HepG2 (cell line): ENCODE measurements at regions not wholly inside any gene's neighbourhood (a gene's known extent, or its start where the extent isn't known, plus 50 kb on each side); places are given as distances from the start of the nearest gene placed in this dataset.
A peak's percentile ranks its signal among the peaks of the same experiment; 100 is the strongest.

Source experiments
- CCAR2 ChIP-seq: fragments of 200-400 bp; formaldehyde crosslinking; optimal IDR thresholded peaks from 2 replicates; pipeline ENCODE3; 2018; ENCODE audit warnings: low read depth, mild to moderate bottlenecking, low read length, moderate library complexity
- CTCF ChIP-seq: sonication (generic); formaldehyde crosslinking; IDR thresholded peaks from 2 replicates; pipeline ENCODE4 v1.5.0; 2020; ENCODE audit warnings: mild to moderate bottlenecking, missing genetic modification reagents, moderate library complexity
- JUNB ChIP-seq: sonication (generic); formaldehyde crosslinking; IDR thresholded peaks from 2 replicates; pipeline ENCODE4 v1.8.0; 2022; ENCODE audit warnings: missing genetic modification reagents, mild to moderate bottlenecking, borderline replicate concordance
- NPAS2 ChIP-seq: sonication (generic); formaldehyde crosslinking; IDR thresholded peaks from 2 replicates; pipeline ENCODE4 v1.8.0; 2022; ENCODE audit warnings: mild to moderate bottlenecking, missing genetic modification reagents, borderline replicate concordance
- PLSCR1 ChIP-seq: sonication (generic); formaldehyde crosslinking; IDR thresholded peaks from 2 replicates; pipeline ENCODE4 v1.5.0; 2020; ENCODE audit warnings: missing genetic modification reagents, mild to moderate bottlenecking, borderline replicate concordance
- PRMT3 ChIP-seq: sonication (generic); formaldehyde crosslinking; IDR thresholded peaks from 2 replicates; pipeline ENCODE4 v1.8.1; 2022; ENCODE audit warnings: low read depth, mild to moderate bottlenecking, moderate library complexity, missing genetic modification reagents, borderline replicate concordance
- SMARCC2 ChIP-seq: fragments of 450-650 bp; IDR thresholded peaks from 2 replicates; pipeline ENCODE4 v1.6.1; 2017; ENCODE audit warnings: antibody characterized with exemption, mild to moderate bottlenecking
- TEAD3 ChIP-seq: optimal IDR thresholded peaks from 2 replicates; pipeline ENCODE3; 2016; ENCODE audit warnings: borderline replicate concordance
- ZFP62 ChIP-seq: sonication (generic); formaldehyde crosslinking; IDR thresholded peaks from 2 replicates; pipeline ENCODE4 v1.4.0; 2020; ENCODE audit warnings: missing genetic modification reagents
- ZNF136 ChIP-seq: sonication (generic); formaldehyde crosslinking; IDR thresholded peaks from 2 replicates; pipeline ENCODE4 v1.8.1; 2022; ENCODE audit warnings: low read depth, mild to moderate bottlenecking, moderate library complexity, missing genetic modification reagents
- ZNF20 ChIP-seq: sonication (generic); formaldehyde crosslinking; IDR thresholded peaks from 2 replicates; pipeline ENCODE4 v1.4.0; 2020; ENCODE audit warnings: mild to moderate bottlenecking, moderate library complexity, missing genetic modification reagents
- ZNF282 ChIP-seq: fragments of 450-650 bp; IDR thresholded peaks from 2 replicates; pipeline ENCODE4 v1.6.1; 2018; ENCODE audit not compliant: partially characterized antibody
- ZNF317 ChIP-seq: sonication (generic); formaldehyde crosslinking; IDR thresholded peaks from 2 replicates; pipeline ENCODE4 v1.5.0; 2020; ENCODE audit warnings: mild to moderate bottlenecking, missing genetic modification reagents
- ZNF343 ChIP-seq: sonication (generic); formaldehyde crosslinking; IDR thresholded peaks from 2 replicates; pipeline ENCODE4 v1.4.0; 2020; ENCODE audit warnings: mild to moderate bottlenecking, missing genetic modification reagents
- ZNF484 ChIP-seq: sonication (generic); formaldehyde crosslinking; IDR thresholded peaks from 2 replicates; pipeline ENCODE4 v1.5.1; 2020; ENCODE audit warnings: mild to moderate bottlenecking, low read depth, missing genetic modification reagents, borderline replicate concordance
- ZNF678 ChIP-seq: sonication (generic); formaldehyde crosslinking; IDR thresholded peaks from 2 replicates; pipeline ENCODE4 v1.4.0; 2020; ENCODE audit warnings: mild to moderate bottlenecking, missing genetic modification reagents
- TF ChIP-seq, protein P1 (sequence below): sonication (generic); formaldehyde crosslinking; IDR thresholded peaks from 2 replicates; pipeline ENCODE4 v1.4.0; 2020; ENCODE audit warnings: mild to moderate bottlenecking, missing genetic modification reagents, borderline replicate concordance
- TF ChIP-seq, protein P2 (sequence below): sonication (generic); formaldehyde crosslinking; IDR thresholded peaks from 2 replicates; pipeline ENCODE4 v1.9.0; 2022; ENCODE audit warnings: missing genetic modification reagents, mild to moderate bottlenecking, borderline replicate concordance
- TF ChIP-seq, protein P3 (sequence below): sonication (generic); formaldehyde crosslinking; IDR thresholded peaks from 2 replicates; pipeline ENCODE4 v1.4.0; 2020; ENCODE audit warnings: missing genetic modification reagents, low read depth, mild to moderate bottlenecking, borderline replicate concordance
- TF ChIP-seq, protein P4 (sequence below): sonication (generic); formaldehyde crosslinking; IDR thresholded peaks from 2 replicates; pipeline ENCODE4 v1.4.0; 2020; ENCODE audit warnings: missing genetic modification reagents

DNA sequence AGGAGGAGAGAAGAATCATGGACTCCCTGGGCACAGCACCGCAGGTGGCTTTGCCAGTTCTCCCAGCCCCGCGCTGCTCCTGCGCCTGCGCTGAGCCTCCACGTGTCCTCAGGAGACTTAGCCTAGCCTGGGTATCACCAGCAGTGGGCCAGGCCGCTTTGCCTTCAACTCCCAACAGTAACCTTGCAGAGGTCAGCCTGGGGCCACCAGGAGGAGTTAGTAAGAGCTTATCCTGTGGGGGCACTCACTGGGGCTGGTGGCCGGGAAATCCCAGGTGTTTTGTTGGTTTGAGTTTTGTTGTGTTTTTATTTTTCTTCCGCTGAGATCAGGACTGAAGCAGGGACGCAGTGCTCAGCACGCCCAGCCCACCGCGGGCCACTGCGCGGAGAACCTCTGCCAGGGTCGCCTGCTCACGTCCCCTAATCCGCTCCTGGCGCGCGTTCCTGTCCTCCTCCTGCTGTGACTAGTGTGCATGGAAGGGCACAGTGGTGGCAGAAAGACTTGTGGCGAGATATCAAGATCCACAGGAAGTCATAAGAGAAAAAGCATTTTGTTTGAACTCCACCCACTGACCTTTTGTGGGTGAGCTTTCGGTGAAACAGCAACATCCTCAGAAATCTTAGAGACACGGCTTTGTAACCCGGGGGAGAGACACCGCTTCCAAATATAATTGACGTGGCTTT lies 207.4 kb upstream of the RFC3 start (continued):
- TF ChIP-seq, protein P1, sequence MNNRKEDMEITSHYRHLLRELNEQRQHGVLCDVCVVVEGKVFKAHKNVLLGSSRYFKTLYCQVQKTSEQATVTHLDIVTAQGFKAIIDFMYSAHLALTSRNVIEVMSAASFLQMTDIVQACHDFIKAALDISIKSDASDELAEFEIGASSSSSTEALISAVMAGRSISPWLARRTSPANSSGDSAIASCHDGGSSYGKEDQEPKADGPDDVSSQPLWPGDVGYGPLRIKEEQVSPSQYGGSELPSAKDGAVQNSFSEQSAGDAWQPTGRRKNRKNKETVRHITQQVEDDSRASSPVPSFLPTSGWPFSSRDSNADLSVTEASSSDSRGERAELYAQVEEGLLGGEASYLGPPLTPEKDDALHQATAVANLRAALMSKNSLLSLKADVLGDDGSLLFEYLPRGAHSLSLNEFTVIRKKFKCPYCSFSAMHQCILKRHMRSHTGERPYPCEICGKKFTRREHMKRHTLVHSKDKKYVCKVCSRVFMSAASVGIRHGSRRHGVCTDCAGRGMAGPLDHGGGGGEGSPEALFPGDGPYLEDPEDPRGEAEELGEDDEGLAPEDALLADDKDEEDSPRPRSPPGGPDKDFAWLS (CRISPR knock-in tag), result no peak
- no peak for TF ChIP-seq PRMT3 (CRISPR knock-in tag)
- TF ChIP-seq, protein P2, sequence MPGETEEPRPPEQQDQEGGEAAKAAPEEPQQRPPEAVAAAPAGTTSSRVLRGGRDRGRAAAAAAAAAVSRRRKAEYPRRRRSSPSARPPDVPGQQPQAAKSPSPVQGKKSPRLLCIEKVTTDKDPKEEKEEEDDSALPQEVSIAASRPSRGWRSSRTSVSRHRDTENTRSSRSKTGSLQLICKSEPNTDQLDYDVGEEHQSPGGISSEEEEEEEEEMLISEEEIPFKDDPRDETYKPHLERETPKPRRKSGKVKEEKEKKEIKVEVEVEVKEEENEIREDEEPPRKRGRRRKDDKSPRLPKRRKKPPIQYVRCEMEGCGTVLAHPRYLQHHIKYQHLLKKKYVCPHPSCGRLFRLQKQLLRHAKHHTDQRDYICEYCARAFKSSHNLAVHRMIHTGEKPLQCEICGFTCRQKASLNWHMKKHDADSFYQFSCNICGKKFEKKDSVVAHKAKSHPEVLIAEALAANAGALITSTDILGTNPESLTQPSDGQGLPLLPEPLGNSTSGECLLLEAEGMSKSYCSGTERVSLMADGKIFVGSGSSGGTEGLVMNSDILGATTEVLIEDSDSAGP (CRISPR knock-in tag), result peak; percentile 87; the same call in 1 of the 2 replicates
- TF ChIP-seq CTCF (CRISPR knock-in tag), result peak; percentile 58
- no peak for TF ChIP-seq ZNF282
- TF ChIP-seq PLSCR1 (CRISPR knock-in tag), result no peak
- no peak for TF ChIP-seq NPAS2 (CRISPR knock-in tag)
- TF ChIP-seq TEAD3 (CRISPR knock-in tag), result no peak
- no peak for TF ChIP-seq JUNB (CRISPR knock-in tag)
- no peak for TF ChIP-seq ZNF20
- no peak for TF ChIP-seq ZFP62 (CRISPR knock-in tag)
- no peak for TF ChIP-seq SMARCC2
- 0 out of 2 replicates have a peak, but pooled peaks have one; percentile 19 for TF ChIP-seq ZNF343 (CRISPR knock-in tag)
- no peak for TF ChIP-seq CCAR2
- TF ChIP-seq ZNF484 (CRISPR knock-in tag), result no peak
- no peak for TF ChIP-seq ZNF678 (CRISPR knock-in tag)
- TF ChIP-seq, protein P3, sequence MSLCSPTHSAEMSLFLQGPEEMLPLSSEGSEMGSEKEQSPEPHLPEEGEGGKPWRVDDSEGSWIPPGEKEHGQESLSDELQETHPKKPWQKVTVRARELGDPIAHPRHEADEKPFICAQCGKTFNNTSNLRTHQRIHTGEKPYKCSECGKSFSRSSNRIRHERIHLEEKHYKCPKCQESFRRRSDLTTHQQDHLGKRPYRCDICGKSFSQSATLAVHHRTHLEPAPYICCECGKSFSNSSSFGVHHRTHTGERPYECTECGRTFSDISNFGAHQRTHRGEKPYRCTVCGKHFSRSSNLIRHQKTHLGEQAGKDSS (CRISPR knock-in tag), result 0 out of 2 replicates have a peak, but pooled peaks have one; percentile 13
- TF ChIP-seq ZNF136 (CRISPR knock-in tag), result no peak
- TF ChIP-seq, protein P4, sequence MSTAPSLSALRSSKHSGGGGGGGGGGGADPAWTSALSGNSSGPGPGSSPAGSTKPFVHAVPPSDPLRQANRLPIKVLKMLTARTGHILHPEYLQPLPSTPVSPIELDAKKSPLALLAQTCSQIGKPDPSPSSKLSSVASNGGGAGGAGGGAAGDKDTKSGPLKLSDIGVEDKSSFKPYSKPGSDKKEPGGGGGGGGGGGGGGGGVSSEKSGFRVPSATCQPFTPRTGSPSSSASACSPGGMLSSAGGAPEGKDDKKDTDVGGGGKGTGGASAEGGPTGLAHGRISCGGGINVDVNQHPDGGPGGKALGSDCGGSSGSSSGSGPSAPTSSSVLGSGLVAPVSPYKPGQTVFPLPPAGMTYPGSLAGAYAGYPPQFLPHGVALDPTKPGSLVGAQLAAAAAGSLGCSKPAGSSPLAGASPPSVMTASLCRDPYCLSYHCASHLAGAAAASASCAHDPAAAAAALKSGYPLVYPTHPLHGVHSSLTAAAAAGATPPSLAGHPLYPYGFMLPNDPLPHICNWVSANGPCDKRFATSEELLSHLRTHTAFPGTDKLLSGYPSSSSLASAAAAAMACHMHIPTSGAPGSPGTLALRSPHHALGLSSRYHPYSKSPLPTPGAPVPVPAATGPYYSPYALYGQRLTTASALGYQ (CRISPR knock-in tag), result peak; percentile 9; the same call in 1 of the 2 replicates
- 0 out of 2 replicates have a peak, but pooled peaks have one; percentile 24 for TF ChIP-seq ZNF317
